Keratinocyte (primary cell): ENCODE measurements at regions not wholly inside any gene's neighbourhood (a gene's known extent, or its start where the extent isn't known, plus 50 kb on each side); places are given as distances from the start of the nearest gene placed in this dataset.

ENCODE experiments used
- CTCF ChIP-seq, 3 experiments: IDR thresholded peaks in 1 of 3; conservative IDR thresholded peaks in 1 of 3; optimal IDR thresholded peaks in 1 of 3; 2 replicates in 2 of 3; 3 replicates in 1 of 3; pipeline versions ENCODE3 to v1.5.1; 2011; ENCODE audit warnings: low read length in 3 of 3, mild to moderate bottlenecking in 3 of 3, moderate library complexity in 2 of 3, control low read depth in 1 of 3, inconsistent platforms in 1 of 3; ENCODE audit not compliant: insufficient read depth in 2 of 3; ENCODE audit errors: extremely low read depth in 1 of 3
- EZH2 ChIP-seq: IDR thresholded peaks from one replicate; pipeline ENCODE4 v1.6.1; 2012; ENCODE audit warnings: inconsistent platforms, mild to moderate bottlenecking, low read length, moderate library complexity

- TF ChIP-seq CTCF (optimal IDR thresholded peaks at IDR 0.05 in 1 of 3, IDR thresholded peaks at IDR 0.05 in 1 of 3, conservative IDR thresholded peaks at IDR 0.05 in 1 of 3; ENCODE audit: extremely low read depth in 1 of 3, insufficient read depth in 2 of 3, low read length in 3 of 3) (no peak), EZH2 (no peak)
Measured at GRCh38 chr9:73536403-73536802, 384.7 kb downstream of the ANXA1 start.
